GM12878 (cell line): ENCODE measurements at regions not wholly inside any gene's neighbourhood (a gene's known extent, or its start where the extent isn't known, plus 50 kb on each side); places are given as distances from the start of the nearest gene placed in this dataset.

Experiments used
- ATAC-seq: fragments of 200-7000 bp; cut with Tn5 transposase; 3 replicates; pipeline ENCODE4 v1.9.1; 2020; ENCODE audit warnings: mild to moderate bottlenecking, moderate library complexity
- BruUV-seq: library from RNA; stranded (reverse); fragments of 400-500 nt; replicated peaks from 2 replicates; lab custom pipeline; 2021; lab: Mats Ljungman, UMichigan
- CTCF ChIA-PET: fragments of 300-600 bp; sonication (Branson Sonifier 250); formaldehyde crosslinking; extraction: SDS; loops from one replicate; lab custom pipeline; 2021; ENCODE audit warnings: inconsistent platforms; lab: Yijun Ruan, JAX
- POLR2A ChIA-PET: fragments of 350-600 bp; formaldehyde crosslinking; extraction: SDS; loops from one replicate; lab custom pipeline; 2021; ENCODE audit warnings: inconsistent platforms; lab: Charles Lee
- RAD21 ChIA-PET: fragments of 300-600 bp; sonication (Branson Sonifier 250); formaldehyde crosslinking; loops from one replicate; lab custom pipeline; 2023; ENCODE audit warnings: antibody characterized with exemption; ENCODE audit not compliant: unreplicated experiment; lab: Charles Lee
- SMC1A ChIA-PET: fragments of 300-600 bp; sonication (Branson Sonifier 250); formaldehyde crosslinking; loops from one replicate; lab custom pipeline; 2023; ENCODE audit not compliant: unreplicated experiment, uncharacterized antibody; lab: Charles Lee
- DNase-seq: peaks from one replicate; pipeline ENCODE4 v3.0.0-alpha.2; 2011; ENCODE audit warnings: low read depth, low spot score
- FAIRE-seq: peaks from 3 replicates; lab custom pipeline; 2011; peaks lifted over from hg19 to GRCh38; lab: Jason Lieb, UNC
- H2AFZ ChIP-seq: 2 replicates; pipeline ENCODE4 v1.6.0; 2011; ENCODE audit warnings: low read depth, low read length, control low read depth; ENCODE audit not compliant: control insufficient read depth
- H3K27ac ChIP-seq: 2 replicates; pipeline ENCODE4 v1.5.1; 2011; ENCODE audit warnings: control low read depth; ENCODE audit not compliant: control insufficient read depth, insufficient read depth
- H3K27me3 ChIP-seq, 2 experiments: replicated peaks in 1 of 2; 2 replicates each; pipeline versions ENCODE4 v1.6.0 to v1.6.1; 2011; ENCODE audit warnings: low read length in 1 of 2; ENCODE audit not compliant: control insufficient read depth in 2 of 2, insufficient read depth in 2 of 2
- H3K36me3 ChIP-seq, 2 experiments: 2 replicates each; pipeline ENCODE4 v1.5.1; 2011; ENCODE audit warnings: low read length in 1 of 2; ENCODE audit not compliant: control insufficient read depth in 2 of 2, insufficient read depth in 2 of 2
- H3K4me1 ChIP-seq: 2 replicates; pipeline ENCODE4 v1.6.1; 2011; ENCODE audit warnings: mild to moderate bottlenecking, low read length, moderate library complexity, mixed read lengths; ENCODE audit not compliant: control insufficient read depth, insufficient read depth
- H3K4me2 ChIP-seq: 2 replicates; pipeline ENCODE4 v1.6.0; 2011; ENCODE audit warnings: control low read depth; ENCODE audit not compliant: control insufficient read depth, insufficient read depth
- H3K4me3 ChIP-seq: fragments of 200-600 bp; sonication (generic); 2 replicates; pipeline ENCODE4 v1.5.1; 2016
- H3K79me2 ChIP-seq: 2 replicates; pipeline ENCODE4 v1.6.0; 2011; ENCODE audit warnings: low read length; ENCODE audit not compliant: control insufficient read depth, insufficient read depth
- H3K9ac ChIP-seq: 2 replicates; pipeline ENCODE4 v1.8.0; 2011; ENCODE audit warnings: low read length, control low read depth, mixed read lengths; ENCODE audit not compliant: control insufficient read depth, insufficient read depth
- H3K9me3 ChIP-seq: replicated peaks from 3 replicates; pipeline ENCODE4 v1.5.1; 2011; ENCODE audit warnings: mild to moderate bottlenecking, low read length; ENCODE audit not compliant: control insufficient read depth, insufficient read depth
- H4K20me1 ChIP-seq: 2 replicates; pipeline ENCODE4 v1.6.0; 2011; ENCODE audit not compliant: control insufficient read depth, insufficient read depth
- BCL3 ChIP-seq: IDR thresholded peaks from 2 replicates; pipeline ENCODE4 v1.6.1; 2011; ENCODE audit warnings: borderline replicate concordance, low read depth, mild to moderate bottlenecking, moderate library complexity, low read length; ENCODE audit not compliant: insufficient read depth, poor library complexity, severe bottlenecking
- CUX1 ChIP-seq: IDR thresholded peaks from 2 replicates; pipeline ENCODE4 v1.6.1; 2012; ENCODE audit warnings: improper control_type of control experiment, low read depth, low read length; ENCODE audit not compliant: insufficient replicate concordance
- NFXL1 ChIP-seq: fragments of 450-650 bp; IDR thresholded peaks from 2 replicates; pipeline ENCODE4 v1.6.1; 2017; ENCODE audit warnings: antibody characterized with exemption, mild to moderate bottlenecking, borderline replicate concordance
- ZNF207 ChIP-seq: fragments of 450-650 bp; IDR thresholded peaks from 2 replicates; pipeline ENCODE4 v1.6.1; 2014; ENCODE audit warnings: antibody characterized with exemption, mild to moderate bottlenecking, borderline replicate concordance
- ZNF274 ChIP-seq: IDR thresholded peaks from one replicate; pipeline ENCODE4 v1.8.0; 2011; ENCODE audit not compliant: insufficient read length, insufficient read depth
- WGBS: methylation state at CpG from one replicate; pipeline ENCODE4 v1.1.6; 2016; ENCODE audit warnings: low lambda C conversion rate; ENCODE audit not compliant: insufficient replicate concordance, insufficient coverage; ENCODE audit errors: missing lambda C conversion rate; 5-methylcytosine and 5-hydroxymethylcytosine counted together
- in situ Hi-C: fragments of 300-500 bp; cut with MboI; formaldehyde crosslinking; loops from 9 replicates; pipeline ENCODE4 v1.14.3; 2018; ENCODE audit warnings: mixed read lengths
- intact Hi-C: fragments of 100-400 bp; cut with micrococcal nuclease; formaldehyde crosslinking; loops from one replicate; pipeline ENCODE4 v1.14.2; 2022; ENCODE audit not compliant: unreplicated experiment
- TF ChIP-seq, protein P1 (sequence below): fragments of 450-650 bp; IDR thresholded peaks from 2 replicates; pipeline ENCODE4 v1.6.1; 2017; ENCODE audit warnings: antibody characterized with exemption, mild to moderate bottlenecking, moderate library complexity
- TF ChIP-seq, protein P2 (sequence below): fragments of 450-650 bp; conservative IDR thresholded peaks from 2 replicates; pipeline ENCODE4 v1.6.1; 2017; ENCODE audit warnings: mild to moderate bottlenecking, moderate library complexity

GRCh38 chr1:79325126-79325525 lies 318.6 kb upstream of the ADGRL4 start (continued):
- TF ChIP-seq BCL3 (no peak), NFXL1 (no peak)
- TF ChIP-seq, all 136 proteins: peak for 0

GRCh38 chr1:79323239-79324025 lies 316.9 kb upstream of the ADGRL4 start:
- ATAC-seq (no peak), FAIRE-seq (no peak), DNase-seq (no peak)
- intact Hi-C loops, result no loop called here
- Histone ChIP-seq H3K79me2 (no peaks in the 10 kb centered on the region), H3K4me3 (no peak overlapping the region), H3K27ac (no peak overlapping the region), H3K4me1 (no peaks in the 10 kb centered on the region), H3K36me3 (no peaks in the 10 kb centered on the region), H3K9ac (no peak overlapping the region), H4K20me1 (no peaks in the 10 kb centered on the region), H3K4me2 (no peak overlapping the region), H3K9me3 (no peaks in the 10 kb centered on the region), H3K27me3 (no peaks in the 10 kb centered on the region), H2AFZ (no peak overlapping the region)
- ChIA-PET SMC1A (no interaction called here), CTCF (interaction anchor here (1.3 kb wide), 1 partner anchor 28 kb away, joined by 3 read pairs; no protein-coding TSS in a partner anchor), POLR2A (no interaction called here), RAD21 (no interaction called here)
- 0% methylated on average over 1 of the region's 1 CpG for WGBS
- in situ Hi-C loops, result no loop called here
- no TSS peak for BruUV-seq
- TF ChIP-seq, protein P1, sequence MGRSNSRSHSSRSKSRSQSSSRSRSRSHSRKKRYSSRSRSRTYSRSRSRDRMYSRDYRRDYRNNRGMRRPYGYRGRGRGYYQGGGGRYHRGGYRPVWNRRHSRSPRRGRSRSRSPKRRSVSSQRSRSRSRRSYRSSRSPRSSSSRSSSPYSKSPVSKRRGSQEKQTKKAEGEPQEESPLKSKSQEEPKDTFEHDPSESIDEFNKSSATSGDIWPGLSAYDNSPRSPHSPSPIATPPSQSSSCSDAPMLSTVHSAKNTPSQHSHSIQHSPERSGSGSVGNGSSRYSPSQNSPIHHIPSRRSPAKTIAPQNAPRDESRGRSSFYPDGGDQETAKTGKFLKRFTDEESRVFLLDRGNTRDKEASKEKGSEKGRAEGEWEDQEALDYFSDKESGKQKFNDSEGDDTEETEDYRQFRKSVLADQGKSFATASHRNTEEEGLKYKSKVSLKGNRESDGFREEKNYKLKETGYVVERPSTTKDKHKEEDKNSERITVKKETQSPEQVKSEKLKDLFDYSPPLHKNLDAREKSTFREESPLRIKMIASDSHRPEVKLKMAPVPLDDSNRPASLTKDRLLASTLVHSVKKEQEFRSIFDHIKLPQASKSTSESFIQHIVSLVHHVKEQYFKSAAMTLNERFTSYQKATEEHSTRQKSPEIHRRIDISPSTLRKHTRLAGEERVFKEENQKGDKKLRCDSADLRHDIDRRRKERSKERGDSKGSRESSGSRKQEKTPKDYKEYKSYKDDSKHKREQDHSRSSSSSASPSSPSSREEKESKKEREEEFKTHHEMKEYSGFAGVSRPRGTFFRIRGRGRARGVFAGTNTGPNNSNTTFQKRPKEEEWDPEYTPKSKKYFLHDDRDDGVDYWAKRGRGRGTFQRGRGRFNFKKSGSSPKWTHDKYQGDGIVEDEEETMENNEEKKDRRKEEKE, result no peak
- no peak for TF ChIP-seq ZNF207
- TF ChIP-seq CUX1, result no peak
- no peak for TF ChIP-seq ZNF274
- TF ChIP-seq, protein P2, sequence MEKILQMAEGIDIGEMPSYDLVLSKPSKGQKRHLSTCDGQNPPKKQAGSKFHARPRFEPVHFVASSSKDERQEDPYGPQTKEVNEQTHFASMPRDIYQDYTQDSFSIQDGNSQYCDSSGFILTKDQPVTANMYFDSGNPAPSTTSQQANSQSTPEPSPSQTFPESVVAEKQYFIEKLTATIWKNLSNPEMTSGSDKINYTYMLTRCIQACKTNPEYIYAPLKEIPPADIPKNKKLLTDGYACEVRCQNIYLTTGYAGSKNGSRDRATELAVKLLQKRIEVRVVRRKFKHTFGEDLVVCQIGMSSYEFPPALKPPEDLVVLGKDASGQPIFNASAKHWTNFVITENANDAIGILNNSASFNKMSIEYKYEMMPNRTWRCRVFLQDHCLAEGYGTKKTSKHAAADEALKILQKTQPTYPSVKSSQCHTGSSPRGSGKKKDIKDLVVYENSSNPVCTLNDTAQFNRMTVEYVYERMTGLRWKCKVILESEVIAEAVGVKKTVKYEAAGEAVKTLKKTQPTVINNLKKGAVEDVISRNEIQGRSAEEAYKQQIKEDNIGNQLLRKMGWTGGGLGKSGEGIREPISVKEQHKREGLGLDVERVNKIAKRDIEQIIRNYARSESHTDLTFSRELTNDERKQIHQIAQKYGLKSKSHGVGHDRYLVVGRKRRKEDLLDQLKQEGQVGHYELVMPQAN, result no peak
